ENCODE measurements at regions not wholly inside any gene's neighbourhood (a gene's known extent, or its start where the extent isn't known, plus 50 kb on each side); places are given as distances from the start of the nearest gene placed in this dataset.

GRCh38 chr17:77344038-77344437, 203.3 kb downstream of the SEC14L1 start:
- DNase-seq, result no peak

GRCh38 chr17:77345260-77345910, 204.6 kb downstream of the SEC14L1 start:
- no peak for DNase-seq

GRCh38 chr17:77346765-77347164, 206.0 kb downstream of the SEC14L1 start:
- no peak for DNase-seq

DNA sequence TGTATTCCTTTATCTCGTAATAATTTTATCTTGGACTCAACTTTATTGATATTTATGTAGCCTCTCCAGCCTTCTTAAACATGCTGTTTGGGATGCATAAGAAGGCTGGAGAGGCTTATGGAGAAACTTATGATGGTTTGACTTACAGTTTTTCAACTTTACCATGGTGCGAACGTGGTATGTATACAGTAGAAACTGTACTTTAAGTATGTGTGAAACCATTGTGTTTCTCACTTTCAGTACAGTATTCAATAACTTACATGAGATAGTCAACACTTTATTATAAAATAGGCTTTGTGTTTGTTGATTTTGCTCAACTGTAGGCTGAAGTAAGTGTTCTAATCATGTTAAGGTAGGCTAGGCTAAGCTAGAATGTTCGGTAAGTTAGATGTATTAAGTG, 206.8 kb downstream of the SEC14L1 start:
- DNase-seq, result no peak

DNA sequence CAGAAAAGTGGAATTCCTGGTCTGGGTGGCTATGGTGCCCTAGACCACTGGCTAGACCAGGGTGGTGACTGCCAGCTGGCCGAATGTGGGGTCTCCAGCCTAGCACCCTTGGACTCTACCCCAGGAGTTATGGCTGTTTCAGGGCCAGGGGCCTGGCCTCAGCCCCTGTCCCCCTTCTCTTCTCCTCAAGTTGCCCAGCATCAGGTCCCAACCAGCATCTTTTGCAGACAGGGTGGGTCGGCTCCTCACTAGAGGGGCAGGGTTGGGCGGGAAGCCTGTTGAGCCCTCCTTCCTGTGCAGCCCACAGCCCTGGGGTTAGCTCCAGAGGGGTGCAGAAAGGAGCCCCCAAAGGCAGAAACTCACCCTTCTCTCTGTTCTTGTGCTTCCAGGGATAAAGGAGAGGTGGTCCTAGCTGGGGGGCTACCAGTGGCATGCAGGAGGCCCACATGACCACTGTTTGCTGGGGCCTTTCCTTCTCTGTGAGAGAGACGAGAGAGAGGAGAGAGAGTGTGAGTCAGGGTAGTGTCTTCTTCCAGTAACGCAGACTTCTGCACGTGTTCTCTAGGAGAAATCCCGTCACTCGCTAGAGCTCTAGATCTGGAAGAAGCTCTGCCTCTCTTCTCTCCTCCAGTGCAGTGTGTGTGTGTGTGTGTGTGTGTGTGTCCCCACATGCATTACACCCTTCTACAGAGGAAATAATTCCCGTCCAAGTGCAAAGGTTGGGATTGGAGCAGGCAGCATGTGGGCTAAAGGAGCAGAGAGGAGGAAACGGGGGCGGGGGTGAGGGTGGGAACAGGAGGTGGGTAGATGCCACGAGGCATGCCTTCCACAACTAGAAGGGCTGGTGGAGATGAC, 209.4 kb downstream of the SEC14L1 start:
- DNase-seq, result no peak

GRCh38 chr17:77352441-77352840, 211.7 kb downstream of the SEC14L1 start:
- DNase-seq, result no peak

DNA sequence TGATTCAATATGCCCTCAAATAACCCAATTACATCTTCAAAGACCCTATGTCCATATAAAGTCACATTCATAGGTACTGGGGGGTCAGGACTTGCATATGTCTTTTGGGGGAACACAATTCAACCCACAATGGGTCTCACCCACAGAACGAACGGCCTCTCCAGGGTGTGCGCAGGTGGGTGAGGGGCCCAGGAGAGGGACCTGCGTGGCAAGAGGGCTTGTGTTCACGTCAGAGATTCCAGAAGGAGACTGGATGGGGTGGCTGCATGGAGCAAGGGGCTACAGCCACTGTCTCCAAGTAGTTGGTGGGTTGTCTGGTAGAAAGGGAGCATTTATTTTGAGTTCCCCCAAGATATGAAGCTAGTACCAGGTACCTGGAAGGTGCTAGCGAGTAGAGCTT, 212.2 kb downstream of the SEC14L1 start:
- no peak for DNase-seq

DNA sequence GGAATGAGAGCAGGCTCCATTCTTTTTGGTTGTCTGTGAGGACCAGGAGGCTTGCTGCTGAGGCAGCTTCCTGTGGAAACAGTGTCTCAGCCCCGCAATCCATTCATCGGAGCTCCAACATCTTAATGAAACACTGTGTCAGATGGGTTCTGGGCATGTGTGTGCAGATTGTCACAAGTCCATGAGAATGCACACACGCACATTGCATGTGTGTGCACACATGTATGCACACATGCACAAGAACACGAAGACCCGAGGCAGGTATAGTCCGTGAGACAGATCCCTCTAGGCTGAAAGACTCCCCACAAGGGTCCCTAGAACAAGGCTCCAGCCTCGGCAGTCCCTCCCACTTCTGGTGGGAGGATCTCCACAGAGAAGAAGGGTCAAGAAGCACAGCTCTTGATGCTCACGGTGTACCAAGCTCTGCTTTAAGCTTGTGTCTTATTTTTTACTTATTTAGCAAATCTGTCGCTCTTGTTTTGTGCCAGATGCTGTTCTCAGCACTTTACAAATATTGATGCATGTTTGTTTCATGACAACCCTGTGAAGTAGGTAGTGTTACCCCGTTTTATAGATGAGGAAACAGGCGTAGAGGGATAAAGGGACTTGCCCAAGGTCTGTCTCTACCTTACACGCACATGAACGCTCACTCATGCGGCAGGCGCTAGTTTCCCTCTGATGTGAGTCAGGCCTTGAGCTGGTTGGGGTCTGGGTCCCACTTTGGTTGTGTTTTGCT, 213.1 kb downstream of the SEC14L1 start:
- no peak for DNase-seq

DNA sequence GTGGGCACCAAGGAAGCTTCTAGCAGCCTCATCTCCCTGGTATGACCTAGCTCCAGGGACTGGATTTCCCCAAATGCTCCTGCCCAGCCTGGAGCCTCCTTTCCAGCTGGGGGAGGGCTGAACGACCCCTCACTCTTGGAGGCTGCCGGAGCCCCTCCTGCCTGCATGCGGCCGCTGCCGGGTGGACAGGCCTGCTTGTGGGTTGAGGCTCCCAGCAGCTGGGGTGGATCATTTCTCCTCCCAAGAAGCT, 213.6 kb downstream of the SEC14L1 start:
- no peak for DNase-seq

GRCh38 chr17:77354670-77355455, 214.1 kb downstream of the SEC14L1 start:
- no peak for DNase-seq

DNA sequence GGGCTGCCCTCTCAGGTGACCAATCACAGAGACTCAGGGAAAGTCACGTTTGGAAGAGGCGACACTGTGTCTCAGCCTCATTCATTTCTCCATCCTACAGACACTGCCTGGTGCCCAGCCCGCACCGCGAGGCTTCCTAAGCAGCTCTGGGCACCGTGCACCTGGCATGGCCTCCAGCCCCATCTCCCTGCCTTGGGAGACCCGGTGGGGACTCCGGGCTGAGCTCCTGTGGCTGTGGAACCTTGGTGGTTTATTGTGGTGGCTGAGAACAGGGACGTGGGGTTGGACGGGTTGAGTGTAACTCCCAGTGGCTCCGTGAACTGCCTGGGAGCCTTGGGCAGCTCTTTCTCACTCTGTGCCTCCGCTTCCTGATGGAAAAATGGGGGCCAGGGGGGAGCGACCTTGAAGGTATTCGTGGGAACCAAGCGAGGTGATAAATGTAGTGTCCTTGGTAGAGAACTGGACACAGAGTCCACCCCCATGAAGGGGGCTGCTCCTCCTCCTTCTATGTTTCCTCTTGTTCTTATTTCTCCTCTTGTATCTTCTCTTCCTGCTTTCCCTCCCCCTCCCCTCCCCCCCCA, 215.4 kb downstream of the SEC14L1 start:
- DNase-seq, result no peak

GRCh38 chr17:77356690-77357201, 216.0 kb downstream of the SEC14L1 start:
- DNase-seq, result no peak

GRCh38 chr17:77358801-77359200, 218.0 kb downstream of the SEC14L1 start:
- no peak for DNase-seq

DNA sequence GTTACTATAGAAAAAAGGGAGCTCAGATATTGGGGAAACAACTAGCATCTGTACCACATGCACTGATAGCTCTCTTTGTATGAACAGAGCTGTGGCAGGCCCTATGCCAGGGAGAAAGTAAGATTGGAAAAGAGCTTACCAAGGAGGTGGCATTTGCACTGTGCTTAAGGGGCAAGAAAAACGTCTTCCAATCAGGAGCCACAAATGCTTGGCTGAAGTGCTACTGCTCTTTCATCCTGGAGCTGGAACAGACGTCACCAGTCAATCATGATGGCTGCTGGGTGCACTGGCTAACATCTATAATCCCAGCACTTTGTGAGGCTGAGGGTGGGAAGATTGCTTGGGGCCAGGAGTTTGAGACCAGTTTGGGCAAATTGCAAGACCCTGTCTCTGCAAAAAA, 218.5 kb downstream of the SEC14L1 start:
- no peak for DNase-seq

DNA sequence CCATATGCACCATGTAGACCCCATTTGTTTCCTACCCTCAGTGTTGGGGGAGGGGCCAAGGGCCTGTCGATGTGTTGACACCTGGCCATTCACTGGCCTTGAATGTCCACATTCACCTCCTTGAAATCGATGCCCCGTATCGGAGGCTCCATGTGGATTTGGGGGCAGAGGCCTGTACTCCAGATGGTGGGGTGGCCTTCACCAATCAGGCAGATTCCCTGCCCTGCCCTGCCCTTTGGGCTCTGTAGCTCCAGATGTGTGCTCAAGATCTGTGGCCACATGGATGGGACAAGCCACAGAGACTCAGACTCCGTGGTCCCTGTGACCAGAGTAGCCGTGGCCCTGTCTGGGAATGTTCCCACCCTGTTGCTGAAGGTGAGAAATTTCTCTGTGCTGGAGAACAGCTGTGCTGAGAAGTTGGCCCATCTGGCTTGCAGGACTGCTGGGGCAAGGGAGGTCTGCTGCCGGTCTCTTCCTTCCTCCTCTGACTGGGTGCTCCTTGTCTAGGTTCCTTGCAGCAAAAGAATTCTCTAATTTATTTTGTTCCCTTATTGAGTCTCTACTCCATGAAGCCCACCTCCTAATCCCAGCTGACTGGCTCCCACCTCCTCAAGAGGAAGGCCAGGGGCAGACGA, 221.3 kb downstream of the SEC14L1 start:
- no peak for DNase-seq

DNA sequence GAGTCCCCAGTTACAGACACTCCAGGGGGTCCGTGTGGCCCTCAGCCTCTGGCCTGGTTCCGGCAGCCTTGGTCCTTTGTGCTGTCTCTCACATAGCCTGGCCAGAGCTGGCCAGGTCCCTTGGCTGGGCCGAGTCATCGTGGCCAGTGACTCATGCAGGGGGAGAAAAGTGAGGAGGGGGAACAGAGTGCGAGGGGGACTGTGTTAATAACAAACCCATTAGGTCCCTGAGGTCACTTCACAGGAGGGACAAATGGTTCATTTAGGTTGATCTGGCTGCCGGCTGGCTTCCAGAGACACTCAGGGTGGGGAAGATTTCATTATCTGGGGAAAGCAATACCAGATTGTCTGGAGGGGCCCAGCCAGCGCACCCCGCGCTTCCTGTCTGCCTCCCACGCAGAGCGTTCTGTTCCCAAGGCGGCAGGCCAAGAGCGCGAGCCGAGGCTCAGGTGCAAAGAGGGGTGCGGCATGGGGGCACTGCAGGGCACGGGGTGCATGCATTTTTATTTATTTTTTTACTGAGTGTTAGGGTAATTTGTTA, 223.1 kb downstream of the SEC14L1 start:
- DNase-seq, result no peak

DNA sequence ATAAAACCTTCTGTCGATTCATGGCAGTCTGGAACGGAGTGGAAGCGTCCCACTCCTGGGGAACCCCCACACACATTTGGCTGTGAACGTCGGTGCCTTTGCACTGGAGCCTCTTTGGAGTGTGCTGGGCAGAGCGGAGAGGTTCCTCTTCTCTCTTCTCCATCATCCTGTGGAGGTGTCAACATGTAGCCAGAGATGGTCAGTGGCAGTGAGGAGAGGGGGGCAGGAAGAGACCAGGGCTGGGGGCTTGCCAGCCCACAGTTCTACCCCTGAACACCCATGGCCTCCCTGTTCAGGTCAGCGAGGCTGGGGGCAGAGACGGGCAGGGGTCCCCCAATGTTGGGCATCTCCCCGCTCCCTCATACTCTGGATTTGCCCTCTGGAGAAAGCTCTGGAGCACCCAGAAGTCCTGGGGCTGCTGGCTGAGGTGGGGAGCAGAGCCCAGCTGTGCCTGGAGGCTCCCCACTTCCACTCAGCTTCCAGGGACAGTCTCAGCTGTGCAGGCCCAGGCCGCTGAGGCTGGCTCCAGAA, 223.7 kb downstream of the SEC14L1 start:
- no peak for DNase-seq

GRCh38 chr17:77364941-77365583, 224.3 kb downstream of the SEC14L1 start:
- no peak for DNase-seq

GRCh38 chr17:77365584-77366186, 224.9 kb downstream of the SEC14L1 start:
- DNase-seq, result no peak

- no peak for DNase-seq
Observed at GRCh38 chr17:77366206-77366557, 225.4 kb downstream of the SEC14L1 start.
